HFF-Myc (cell line): ENCODE measurements at regions not wholly inside any gene's neighbourhood (a gene's known extent, or its start where the extent isn't known, plus 50 kb on each side); places are given as distances from the start of the nearest gene placed in this dataset.

ENCODE experiments used
- DNase-seq: peaks from one replicate; pipeline ENCODE4 v3.0.0-alpha.2; 2011; ENCODE audit warnings: low read depth; ENCODE audit errors: extremely low read depth
- H3K4me3 ChIP-seq: replicated peaks from 2 replicates; pipeline ENCODE4 v1.5.1; 2011; ENCODE audit warnings: low read depth, mild to moderate bottlenecking, control low read depth, low read length
- TF ChIP-seq, protein P1 (sequence below): IDR thresholded peaks from 2 replicates; pipeline ENCODE4 v1.5.1; 2012; ENCODE audit warnings: mild to moderate bottlenecking, low read depth, low read length, control low read depth; ENCODE audit errors: missing control alignments

GRCh38 chr4:144819591-144819990, 173.6 kb downstream of the HHIP start:
- TF ChIP-seq, protein P1, sequence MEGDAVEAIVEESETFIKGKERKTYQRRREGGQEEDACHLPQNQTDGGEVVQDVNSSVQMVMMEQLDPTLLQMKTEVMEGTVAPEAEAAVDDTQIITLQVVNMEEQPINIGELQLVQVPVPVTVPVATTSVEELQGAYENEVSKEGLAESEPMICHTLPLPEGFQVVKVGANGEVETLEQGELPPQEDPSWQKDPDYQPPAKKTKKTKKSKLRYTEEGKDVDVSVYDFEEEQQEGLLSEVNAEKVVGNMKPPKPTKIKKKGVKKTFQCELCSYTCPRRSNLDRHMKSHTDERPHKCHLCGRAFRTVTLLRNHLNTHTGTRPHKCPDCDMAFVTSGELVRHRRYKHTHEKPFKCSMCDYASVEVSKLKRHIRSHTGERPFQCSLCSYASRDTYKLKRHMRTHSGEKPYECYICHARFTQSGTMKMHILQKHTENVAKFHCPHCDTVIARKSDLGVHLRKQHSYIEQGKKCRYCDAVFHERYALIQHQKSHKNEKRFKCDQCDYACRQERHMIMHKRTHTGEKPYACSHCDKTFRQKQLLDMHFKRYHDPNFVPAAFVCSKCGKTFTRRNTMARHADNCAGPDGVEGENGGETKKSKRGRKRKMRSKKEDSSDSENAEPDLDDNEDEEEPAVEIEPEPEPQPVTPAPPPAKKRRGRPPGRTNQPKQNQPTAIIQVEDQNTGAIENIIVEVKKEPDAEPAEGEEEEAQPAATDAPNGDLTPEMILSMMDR = no peak
- H3K4me3 ChIP-seq = no peak overlapping the region
- no peak for DNase-seq

DNA sequence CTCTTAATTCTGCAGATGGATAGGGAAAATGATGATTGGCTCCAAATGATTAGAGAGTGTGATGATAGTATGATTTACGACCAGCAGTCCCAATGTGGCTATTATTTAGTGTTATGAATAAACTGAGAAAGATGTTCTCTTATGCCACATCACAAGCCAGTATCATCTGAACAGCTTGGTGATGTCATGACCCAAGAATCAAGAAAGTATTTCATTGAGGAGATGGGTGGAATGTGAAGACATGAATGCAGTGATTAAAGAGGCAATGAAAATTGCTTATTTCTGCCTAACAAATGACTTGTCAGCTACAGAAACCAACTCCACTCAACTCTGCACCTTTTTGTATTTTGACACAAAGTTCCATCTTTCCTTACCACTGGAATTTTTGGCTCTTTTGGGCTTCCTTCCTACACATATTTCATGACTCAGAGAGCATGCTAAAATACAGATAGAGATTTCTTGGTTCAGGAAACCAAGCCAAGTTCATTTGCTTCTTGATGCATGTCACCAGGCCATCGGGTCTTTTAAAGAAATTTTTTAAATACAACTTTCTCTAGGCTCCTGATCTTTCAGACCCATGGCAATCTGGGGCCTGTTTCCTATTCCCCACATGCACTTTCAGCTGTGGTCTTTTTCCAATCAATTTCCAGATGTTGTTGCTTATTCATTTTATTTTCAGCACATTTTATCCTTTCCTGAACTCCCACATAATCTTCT, 174.2 kb downstream of the HHIP start:
- DNase-seq = peak; percentile 12
- TF ChIP-seq, protein P1 = no peak
- H3K4me3 ChIP-seq = no peak overlapping the region

DNA sequence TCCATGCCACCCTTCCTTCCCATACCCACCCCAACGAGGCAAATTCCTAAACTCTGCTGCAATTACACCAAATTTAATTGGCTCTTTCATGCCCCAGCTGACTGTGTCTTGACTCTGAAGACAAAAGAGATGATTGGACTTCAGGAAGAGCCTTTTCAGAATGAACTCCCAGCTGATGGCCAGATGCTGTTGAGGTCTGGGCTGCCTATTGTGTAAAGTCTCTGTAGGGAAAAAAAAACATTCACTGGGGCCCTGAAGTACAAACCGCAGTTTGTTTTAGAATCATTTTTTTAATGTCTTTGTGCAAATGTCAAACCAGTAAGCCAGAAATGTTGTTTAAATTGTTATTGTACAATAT, 174.8 kb downstream of the HHIP start:
- TF ChIP-seq, protein P1 = no peak

DNA sequence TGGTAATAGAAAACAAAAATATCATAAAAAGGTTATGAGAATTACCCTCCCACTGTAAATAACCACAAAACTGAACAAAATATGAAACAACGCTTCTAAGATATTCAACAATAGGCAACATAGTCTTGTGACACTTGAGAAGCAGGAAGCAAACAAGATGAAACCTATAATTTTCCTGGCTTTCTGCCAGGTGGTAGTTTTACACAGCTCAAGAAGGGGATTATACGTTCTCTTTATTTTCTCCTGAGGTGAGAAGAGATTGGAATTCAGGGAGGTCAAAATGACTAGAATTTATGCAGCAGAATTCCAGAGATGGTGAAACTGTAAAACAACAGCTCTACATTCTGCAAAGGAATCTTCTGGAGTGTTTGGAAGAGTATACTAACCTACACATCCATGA, 186.0 kb downstream of the HHIP start:
- DNase-seq = no peak
- no peak overlapping the region for H3K4me3 ChIP-seq
- TF ChIP-seq, protein P1 = no peak

More for the DNA sequence above, 174.8 kb downstream of the HHIP start:
- H3K4me3 ChIP-seq = no peak overlapping the region
- DNase-seq = peak; percentile 56

- TF ChIP-seq, protein P1 = no peak
- no peak overlapping the region for H3K4me3 ChIP-seq
- DNase-seq = no peak
Observed at GRCh38 chr4:144845411-144845810, 199.5 kb downstream of the HHIP start.

- H3K4me3 ChIP-seq = no peak overlapping the region
- TF ChIP-seq, protein P1 = no peak
- no peak for DNase-seq
Observed at GRCh38 chr4:144851948-144852347, 206.0 kb downstream of the HHIP start.

DNA sequence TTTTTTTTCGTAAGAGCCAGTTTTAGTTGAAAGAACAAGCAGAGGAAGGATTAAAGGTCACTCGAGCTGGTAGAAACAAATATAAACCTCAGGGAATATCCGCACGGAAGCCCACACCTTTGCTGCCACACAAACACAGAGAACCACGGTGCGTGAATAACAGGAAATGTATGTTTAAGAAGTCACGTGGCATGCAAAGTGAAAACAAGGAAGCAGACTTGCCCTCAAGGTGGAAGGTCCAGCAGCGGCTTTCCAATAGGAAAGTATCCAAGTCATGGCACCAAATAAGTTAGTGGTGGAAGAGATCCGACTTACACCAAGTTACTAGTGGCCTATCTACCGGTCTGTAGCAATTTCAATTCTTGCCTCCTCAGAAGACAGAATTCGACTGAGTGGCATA, 215.5 kb downstream of the HHIP start:
- DNase-seq = no peak
- H3K4me3 ChIP-seq = no peak overlapping the region
- TF ChIP-seq, protein P1 = no peak
